ENCODE measurements at regions not wholly inside any gene's neighbourhood (a gene's known extent, or its start where the extent isn't known, plus 50 kb on each side); places are given as distances from the start of the nearest gene placed in this dataset.

DNA sequence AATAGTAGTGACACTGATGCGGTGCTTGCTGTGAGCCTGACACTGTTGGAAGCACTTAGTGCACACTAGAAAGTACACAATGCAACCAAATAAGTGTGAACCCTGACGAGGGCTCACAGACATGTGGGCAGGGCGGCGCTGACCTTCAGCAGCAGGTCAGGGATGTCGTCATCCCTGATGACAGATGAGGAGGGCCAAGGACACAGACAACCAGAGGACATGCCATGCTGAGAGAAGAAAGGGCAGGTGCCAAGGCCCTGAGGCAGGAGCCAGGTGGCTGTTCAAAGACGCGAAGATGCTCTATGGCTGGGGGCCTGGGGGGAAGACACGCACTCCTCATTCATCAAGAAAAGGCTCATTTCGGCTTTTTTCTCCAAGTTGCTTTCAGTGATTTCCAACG lies 176.4 kb upstream of the CST7 start:
- TF ChIP-seq CTCF (IDR thresholded peaks at IDR 0.05) (no peak), JUNB (IDR thresholded peaks at IDR 0.05) (no peak), POLR2A (IDR thresholded peaks at IDR 0.05; ENCODE audit: low read length) (no peak), MAZ (IDR thresholded peaks at IDR 0.05; ENCODE audit: borderline replicate concordance, low read depth, low read length) (no peak)
- TF ChIP-seq, protein P1, sequence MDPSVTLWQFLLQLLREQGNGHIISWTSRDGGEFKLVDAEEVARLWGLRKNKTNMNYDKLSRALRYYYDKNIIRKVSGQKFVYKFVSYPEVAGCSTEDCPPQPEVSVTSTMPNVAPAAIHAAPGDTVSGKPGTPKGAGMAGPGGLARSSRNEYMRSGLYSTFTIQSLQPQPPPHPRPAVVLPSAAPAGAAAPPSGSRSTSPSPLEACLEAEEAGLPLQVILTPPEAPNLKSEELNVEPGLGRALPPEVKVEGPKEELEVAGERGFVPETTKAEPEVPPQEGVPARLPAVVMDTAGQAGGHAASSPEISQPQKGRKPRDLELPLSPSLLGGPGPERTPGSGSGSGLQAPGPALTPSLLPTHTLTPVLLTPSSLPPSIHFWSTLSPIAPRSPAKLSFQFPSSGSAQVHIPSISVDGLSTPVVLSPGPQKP (IDR thresholded peaks at IDR 0.05; ENCODE audit: low read depth, low read length): no peak

Data from A549 (cell line).